ENCODE measurements at regions not wholly inside any gene's neighbourhood (a gene's known extent, or its start where the extent isn't known, plus 50 kb on each side); places are given as distances from the start of the nearest gene placed in this dataset.

GRCh38 chr11:86726770-86727504, 54.5 kb upstream of the ME3 start:
- Histone ChIP-seq H3K36me3 (replicated peaks in 1 of 2; ENCODE audit: insufficient read depth in 1 of 2, low read depth in 2 of 2) (no peaks in the 10 kb centered on the region), H3K4me1 (no peaks in the 10 kb centered on the region), H3K4me3 (no peak overlapping the region), H3K9me3 (no peaks in the 10 kb centered on the region), H3K27me3 (no peaks in the 10 kb centered on the region), H3K27ac (no peak overlapping the region)
- WGBS, 2 donors, result 63 to 74% methylated on average over 5 of the region's 5 CpGs
- intact Hi-C loops (cut with DNase I), result no loop called here
- DNase-seq, result no peak
- no peak for TF ChIP-seq CTCF (IDR thresholded peaks at IDR 0.05)
- TF ChIP-seq POLR2A (IDR thresholded peaks at IDR 0.05), result no peak
- ATAC-seq, result no peak

- H3K4me1 ChIP-seq, result no peaks in the 10 kb centered on the region
- no peaks in the 10 kb centered on the region for H3K36me3 ChIP-seq (replicated peaks in 1 of 2; ENCODE audit: insufficient read depth in 1 of 2, low read depth in 2 of 2)
- H3K9me3 ChIP-seq, result no peaks in the 10 kb centered on the region
- H3K27me3 ChIP-seq, result no peaks in the 10 kb centered on the region
- intact Hi-C loops (cut with DNase I), result no loop called here
- 94% methylated on average over 2 of the region's 2 CpGs for WGBS, 2 donors
- no peak for TF ChIP-seq POLR2A (IDR thresholded peaks at IDR 0.05)
- TF ChIP-seq CTCF (IDR thresholded peaks at IDR 0.05), result no peak
- no peak overlapping the region for H3K4me3 ChIP-seq
- no peak for ATAC-seq
- H3K27ac ChIP-seq, result no peak overlapping the region
- no peak for DNase-seq
These were observed 53.8 kb upstream of the ME3 start for GRCh38 chr11:86726118-86726753.

GRCh38 chr11:86724137-86724536, 51.7 kb upstream of the ME3 start:
- ATAC-seq (no peak), DNase-seq (no peak)
- no peaks in the 10 kb centered on the region for H3K27me3 ChIP-seq
- H3K36me3 ChIP-seq (replicated peaks in 1 of 2; ENCODE audit: insufficient read depth in 1 of 2, low read depth in 2 of 2), result no peaks in the 10 kb centered on the region
- H3K9me3 ChIP-seq, result no peaks in the 10 kb centered on the region
- intact Hi-C loops (cut with DNase I), result no loop called here
- TF ChIP-seq CTCF (IDR thresholded peaks at IDR 0.05) (no peak), POLR2A (IDR thresholded peaks at IDR 0.05) (no peak)
- H3K4me3 ChIP-seq, result no peak overlapping the region
- H3K27ac ChIP-seq, result no peak overlapping the region
- H3K4me1 ChIP-seq, result peaks cover 4% of the 10 kb centered on the region

GRCh38 chr11:86723281-86723680, 50.9 kb upstream of the ME3 start:
- Histone ChIP-seq H3K4me3 (no peak overlapping the region), H3K9me3 (no peaks in the 10 kb centered on the region), H3K27ac (no peak overlapping the region), H3K27me3 (no peaks in the 10 kb centered on the region), H3K36me3 (replicated peaks in 1 of 2; ENCODE audit: insufficient read depth in 1 of 2, low read depth in 2 of 2) (no peaks in the 10 kb centered on the region), H3K4me1 (peaks cover 4% of the 10 kb centered on the region)
- no peak for TF ChIP-seq CTCF (IDR thresholded peaks at IDR 0.05)
- DNase-seq, result no peak
- WGBS, 2 donors, result 95 to 97% methylated on average over 1 of the region's 1 CpG
- intact Hi-C loops (cut with DNase I), result no loop called here
- no peak for ATAC-seq

- Histone ChIP-seq H3K4me3 (no peak overlapping the region), H3K9me3 (no peaks in the 10 kb centered on the region), H3K27ac (no peak overlapping the region), H3K4me1 (peaks cover 9% of the 10 kb centered on the region), H3K27me3 (no peaks in the 10 kb centered on the region), H3K36me3 (replicated peaks in 1 of 2; ENCODE audit: insufficient read depth in 1 of 2, low read depth in 2 of 2) (no peaks in the 10 kb centered on the region)
- no peak for ATAC-seq
- no peak for DNase-seq
- no peak for TF ChIP-seq POLR2A (IDR thresholded peaks at IDR 0.05)
- no peak for TF ChIP-seq CTCF (IDR thresholded peaks at IDR 0.05)
- intact Hi-C loops (cut with DNase I), result no loop called here
These were observed 50.3 kb upstream of the ME3 start for GRCh38 chr11:86722748-86723147.

Measured in body of pancreas (tissue), 4 donors.